ENCODE measurements at regions not wholly inside any gene's neighbourhood (a gene's known extent, or its start where the extent isn't known, plus 50 kb on each side); places are given as distances from the start of the nearest gene placed in this dataset.

GRCh38 chr15:29490747-29491471, 221.3 kb upstream of the NSMCE3 start:
- Histone ChIP-seq H3K4me3 (ENCODE audit: low read length) (no peak overlapping the region), H3K4me1 (ENCODE audit: insufficient read depth, low read length) (no peaks in the 10 kb centered on the region)

GRCh38 chr15:29480949-29481348, 211.3 kb upstream of the NSMCE3 start:
- Histone ChIP-seq H3K4me1 (ENCODE audit: insufficient read depth, low read length) (peaks cover 5% of the 10 kb centered on the region; the same call in 1 of the 2 replicates), H3K27ac (ENCODE audit: low read length) (no peak overlapping the region), H3K9me3 (ENCODE audit: insufficient read depth, low read depth, low read length) (no peaks in the 10 kb centered on the region), H3K36me3 (ENCODE audit: insufficient read depth, low read depth, low read length) (no peaks in the 10 kb centered on the region), H3K9ac (ENCODE audit: low read depth, low read length) (no peak overlapping the region), H3K27me3 (ENCODE audit: insufficient read depth, low read length) (no peaks in the 10 kb centered on the region), H3K4me3 (ENCODE audit: low read length) (no peak overlapping the region)

More at GRCh38 chr15:29490747-29491471, 221.3 kb upstream of the NSMCE3 start:
- Histone ChIP-seq H3K9me3 (ENCODE audit: insufficient read depth, low read depth, low read length) (no peaks in the 10 kb centered on the region; the same call in 1 of the 2 replicates), H3K27ac (ENCODE audit: low read length) (no peak overlapping the region), H3K9ac (ENCODE audit: low read depth, low read length) (no peak overlapping the region), H3K27me3 (ENCODE audit: insufficient read depth, low read length) (no peaks in the 10 kb centered on the region), H3K36me3 (ENCODE audit: insufficient read depth, low read depth, low read length) (no peaks in the 10 kb centered on the region)

GRCh38 chr15:29480278-29480677, 210.7 kb upstream of the NSMCE3 start:
- no peaks in the 10 kb centered on the region for H3K9me3 ChIP-seq (ENCODE audit: insufficient read depth, low read depth, low read length)
- no peak overlapping the region for H3K4me3 ChIP-seq (ENCODE audit: low read length)
- H3K4me1 ChIP-seq (ENCODE audit: insufficient read depth, low read length) = peaks cover 5% of the 10 kb centered on the region; the same call in 1 of the 2 replicates
- no peak overlapping the region for H3K27ac ChIP-seq (ENCODE audit: low read length)
- no peaks in the 10 kb centered on the region for H3K27me3 ChIP-seq (ENCODE audit: insufficient read depth, low read length)
- no peaks in the 10 kb centered on the region for H3K36me3 ChIP-seq (ENCODE audit: insufficient read depth, low read depth, low read length)
- H3K9ac ChIP-seq (ENCODE audit: low read depth, low read length) = no peak overlapping the region

GRCh38 chr15:29477256-29477655, 207.6 kb upstream of the NSMCE3 start:
- Histone ChIP-seq H3K4me3 (ENCODE audit: low read length) (no peak overlapping the region), H3K4me1 (ENCODE audit: insufficient read depth, low read length) (peaks cover 5% of the 10 kb centered on the region; the same call in 1 of the 2 replicates), H3K9me3 (ENCODE audit: insufficient read depth, low read depth, low read length) (no peaks in the 10 kb centered on the region), H3K36me3 (ENCODE audit: insufficient read depth, low read depth, low read length) (no peaks in the 10 kb centered on the region), H3K9ac (ENCODE audit: low read depth, low read length) (no peak overlapping the region), H3K27ac (ENCODE audit: low read length) (no peak overlapping the region), H3K27me3 (ENCODE audit: insufficient read depth, low read length) (no peaks in the 10 kb centered on the region)

- Histone ChIP-seq H3K4me1 (ENCODE audit: insufficient read depth, low read length) (peaks cover 8% of the 10 kb centered on the region; the same call in 1 of the 2 replicates), H3K4me3 (ENCODE audit: low read length) (no peak overlapping the region), H3K9ac (ENCODE audit: low read depth, low read length) (no peak overlapping the region), H3K27me3 (ENCODE audit: insufficient read depth, low read length) (no peaks in the 10 kb centered on the region), H3K27ac (ENCODE audit: low read length) (no peak overlapping the region), H3K9me3 (ENCODE audit: insufficient read depth, low read depth, low read length) (no peaks in the 10 kb centered on the region), H3K36me3 (ENCODE audit: insufficient read depth, low read depth, low read length) (no peaks in the 10 kb centered on the region)
Measured at GRCh38 chr15:29476503-29477080, 207.0 kb upstream of the NSMCE3 start.

GRCh38 chr15:29475096-29475495, 205.5 kb upstream of the NSMCE3 start:
- Histone ChIP-seq H3K36me3 (ENCODE audit: insufficient read depth, low read depth, low read length) (no peaks in the 10 kb centered on the region), H3K4me1 (ENCODE audit: insufficient read depth, low read length) (peaks cover 7% of the 10 kb centered on the region; the same call in 1 of the 2 replicates), H3K27ac (ENCODE audit: low read length) (no peak overlapping the region), H3K4me3 (ENCODE audit: low read length) (no peak overlapping the region), H3K9ac (ENCODE audit: low read depth, low read length) (no peak overlapping the region), H3K9me3 (ENCODE audit: insufficient read depth, low read depth, low read length) (no peaks in the 10 kb centered on the region), H3K27me3 (ENCODE audit: insufficient read depth, low read length) (no peaks in the 10 kb centered on the region)

- Histone ChIP-seq H3K9me3 (ENCODE audit: insufficient read depth, low read depth, low read length) (no peaks in the 10 kb centered on the region), H3K36me3 (ENCODE audit: insufficient read depth, low read depth, low read length) (no peaks in the 10 kb centered on the region), H3K4me3 (ENCODE audit: low read length) (no peak overlapping the region), H3K27ac (ENCODE audit: low read length) (no peak overlapping the region), H3K4me1 (ENCODE audit: insufficient read depth, low read length) (peaks cover 7% of the 10 kb centered on the region; the same call in 1 of the 2 replicates), H3K9ac (ENCODE audit: low read depth, low read length) (no peak overlapping the region), H3K27me3 (ENCODE audit: insufficient read depth, low read length) (no peaks in the 10 kb centered on the region)
Measured at GRCh38 chr15:29473621-29474105, 204.0 kb upstream of the NSMCE3 start.

GRCh38 chr15:29472901-29473445, 203.4 kb upstream of the NSMCE3 start:
- Histone ChIP-seq H3K9me3 (ENCODE audit: insufficient read depth, low read depth, low read length) (no peaks in the 10 kb centered on the region), H3K36me3 (ENCODE audit: insufficient read depth, low read depth, low read length) (no peaks in the 10 kb centered on the region), H3K27ac (ENCODE audit: low read length) (no peak overlapping the region), H3K9ac (ENCODE audit: low read depth, low read length) (no peak overlapping the region), H3K4me1 (ENCODE audit: insufficient read depth, low read length) (peaks cover 7% of the 10 kb centered on the region; the same call in 1 of the 2 replicates), H3K27me3 (ENCODE audit: insufficient read depth, low read length) (no peaks in the 10 kb centered on the region), H3K4me3 (ENCODE audit: low read length) (no peak overlapping the region)

GRCh38 chr15:29471757-29472156, 202.1 kb upstream of the NSMCE3 start:
- no peak overlapping the region for H3K27ac ChIP-seq (ENCODE audit: low read length)
- no peaks in the 10 kb centered on the region for H3K27me3 ChIP-seq (ENCODE audit: insufficient read depth, low read length)
- no peak overlapping the region for H3K4me3 ChIP-seq (ENCODE audit: low read length)
- H3K9ac ChIP-seq (ENCODE audit: low read depth, low read length) = no peak overlapping the region; the same call in 1 of the 2 replicates
- H3K36me3 ChIP-seq (ENCODE audit: insufficient read depth, low read depth, low read length) = no peaks in the 10 kb centered on the region
- H3K4me1 ChIP-seq (ENCODE audit: insufficient read depth, low read length) = peaks cover 7% of the 10 kb centered on the region; the same call in 1 of the 2 replicates
- H3K9me3 ChIP-seq (ENCODE audit: insufficient read depth, low read depth, low read length) = no peaks in the 10 kb centered on the region

- no peak overlapping the region for H3K27ac ChIP-seq (ENCODE audit: low read length)
- H3K9ac ChIP-seq (ENCODE audit: low read depth, low read length) = no peak overlapping the region
- peaks cover 7% of the 10 kb centered on the region; the same call in 1 of the 2 replicates for H3K4me1 ChIP-seq (ENCODE audit: insufficient read depth, low read length)
- no peaks in the 10 kb centered on the region for H3K36me3 ChIP-seq (ENCODE audit: insufficient read depth, low read depth, low read length)
- H3K27me3 ChIP-seq (ENCODE audit: insufficient read depth, low read length) = no peaks in the 10 kb centered on the region
- no peak overlapping the region for H3K4me3 ChIP-seq (ENCODE audit: low read length)
- no peaks in the 10 kb centered on the region for H3K9me3 ChIP-seq (ENCODE audit: insufficient read depth, low read depth, low read length)
Measured at GRCh38 chr15:29471306-29471705, 201.7 kb upstream of the NSMCE3 start.

GRCh38 chr15:29470794-29471193, 201.2 kb upstream of the NSMCE3 start:
- H3K4me3 ChIP-seq (ENCODE audit: low read length) = no peak overlapping the region
- no peaks in the 10 kb centered on the region for H3K36me3 ChIP-seq (ENCODE audit: insufficient read depth, low read depth, low read length)
- no peaks in the 10 kb centered on the region for H3K27me3 ChIP-seq (ENCODE audit: insufficient read depth, low read length)
- peaks cover 7% of the 10 kb centered on the region; the same call in 1 of the 2 replicates for H3K4me1 ChIP-seq (ENCODE audit: insufficient read depth, low read length)
- no peak overlapping the region for H3K9ac ChIP-seq (ENCODE audit: low read depth, low read length)
- no peaks in the 10 kb centered on the region for H3K9me3 ChIP-seq (ENCODE audit: insufficient read depth, low read depth, low read length)
- no peak overlapping the region for H3K27ac ChIP-seq (ENCODE audit: low read length)

Measured in iPS-20b (cell line).